SK-N-SH treated with all-trans-retinoic acid at 6 μM for 48 hours (cell line): ENCODE measurements at regions not wholly inside any gene's neighbourhood (a gene's known extent, or its start where the extent isn't known, plus 50 kb on each side); places are given as distances from the start of the nearest gene placed in this dataset.

Source experiments
- ARNTL ChIP-seq: fragments of 450-650 bp; formaldehyde crosslinking; IDR thresholded peaks from 2 replicates; pipeline ENCODE4 v1.5.0; 2020; ENCODE audit warnings: low read depth, mild to moderate bottlenecking, moderate library complexity, borderline replicate concordance
- BACH2 ChIP-seq: fragments of 250-450 bp; sonication (Bioruptor Pico); IDR thresholded peaks from 2 replicates; pipeline ENCODE4 v1.9.0; 2021; ENCODE audit warnings: mild to moderate bottlenecking, borderline replicate concordance
- TCF4 ChIP-seq: fragments of 250-450 bp; sonication (Bioruptor Pico); IDR thresholded peaks from 2 replicates; pipeline ENCODE4 v1.8.0; 2021; ENCODE audit warnings: mild to moderate bottlenecking, moderate library complexity, borderline replicate concordance
- ZC3H10 ChIP-seq: fragments of 250-450 bp; sonication (Bioruptor Pico); IDR thresholded peaks from 2 replicates; pipeline ENCODE4 v1.5.1; 2021; ENCODE audit warnings: mild to moderate bottlenecking, moderate library complexity
- TF ChIP-seq, protein P1 (sequence below): fragments of 250-450 bp; sonication (Bioruptor Pico); IDR thresholded peaks from 2 replicates; pipeline ENCODE4 v1.5.1; 2020; ENCODE audit warnings: low read depth, mild to moderate bottlenecking, moderate library complexity
- TF ChIP-seq, protein P2 (sequence below): fragments of 250-450 bp; sonication (Bioruptor Pico); IDR thresholded peaks from 2 replicates; pipeline ENCODE4 v1.5.1; 2021; ENCODE audit warnings: mild to moderate bottlenecking, moderate library complexity

DNA sequence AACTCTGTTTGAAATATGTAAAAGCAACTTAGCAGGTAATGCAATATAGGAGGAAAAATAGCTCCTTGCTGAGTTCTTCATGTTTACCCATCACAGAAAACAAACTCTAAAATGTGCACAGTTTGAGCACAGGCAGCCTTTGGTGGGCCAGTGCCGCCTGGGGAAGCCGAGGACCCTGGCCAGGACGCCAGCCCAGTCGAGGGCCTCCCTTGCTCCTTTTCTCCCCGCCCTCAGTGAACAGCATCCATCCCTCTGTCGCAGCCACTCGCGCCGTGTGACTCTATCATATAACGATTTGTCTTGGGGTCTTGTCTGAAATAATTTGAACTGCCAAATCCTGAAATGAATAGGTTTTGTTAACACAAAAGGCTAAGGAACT, 286.7 kb upstream of the IRX4 start:
- TF ChIP-seq ARNTL (CRISPR knock-in tag) (no peak), TCF4 (CRISPR knock-in tag) (no peak), BACH2 (CRISPR knock-in tag) (no peak), ZC3H10 (no peak)
- TF ChIP-seq, protein P1, sequence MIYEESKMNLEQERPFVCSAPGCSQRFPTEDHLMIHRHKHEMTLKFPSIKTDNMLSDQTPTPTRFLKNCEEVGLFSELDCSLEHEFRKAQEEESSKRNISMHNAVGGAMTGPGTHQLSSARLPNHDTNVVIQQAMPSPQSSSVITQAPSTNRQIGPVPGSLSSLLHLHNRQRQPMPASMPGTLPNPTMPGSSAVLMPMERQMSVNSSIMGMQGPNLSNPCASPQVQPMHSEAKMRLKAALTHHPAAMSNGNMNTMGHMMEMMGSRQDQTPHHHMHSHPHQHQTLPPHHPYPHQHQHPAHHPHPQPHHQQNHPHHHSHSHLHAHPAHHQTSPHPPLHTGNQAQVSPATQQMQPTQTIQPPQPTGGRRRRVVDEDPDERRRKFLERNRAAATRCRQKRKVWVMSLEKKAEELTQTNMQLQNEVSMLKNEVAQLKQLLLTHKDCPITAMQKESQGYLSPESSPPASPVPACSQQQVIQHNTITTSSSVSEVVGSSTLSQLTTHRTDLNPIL (CRISPR knock-in tag), result no peak
- TF ChIP-seq, protein P2, sequence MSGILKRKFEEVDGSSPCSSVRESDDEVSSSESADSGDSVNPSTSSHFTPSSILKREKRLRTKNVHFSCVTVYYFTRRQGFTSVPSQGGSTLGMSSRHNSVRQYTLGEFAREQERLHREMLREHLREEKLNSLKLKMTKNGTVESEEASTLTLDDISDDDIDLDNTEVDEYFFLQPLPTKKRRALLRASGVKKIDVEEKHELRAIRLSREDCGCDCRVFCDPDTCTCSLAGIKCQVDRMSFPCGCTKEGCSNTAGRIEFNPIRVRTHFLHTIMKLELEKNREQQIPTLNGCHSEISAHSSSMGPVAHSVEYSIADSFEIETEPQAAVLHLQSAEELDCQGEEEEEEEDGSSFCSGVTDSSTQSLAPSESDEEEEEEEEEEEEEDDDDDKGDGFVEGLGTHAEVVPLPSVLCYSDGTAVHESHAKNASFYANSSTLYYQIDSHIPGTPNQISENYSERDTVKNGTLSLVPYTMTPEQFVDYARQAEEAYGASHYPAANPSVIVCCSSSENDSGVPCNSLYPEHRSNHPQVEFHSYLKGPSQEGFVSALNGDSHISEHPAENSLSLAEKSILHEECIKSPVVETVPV (CRISPR knock-in tag), result no peak
